ENCODE measurements at regions not wholly inside any gene's neighbourhood (a gene's known extent, or its start where the extent isn't known, plus 50 kb on each side); places are given as distances from the start of the nearest gene placed in this dataset.

DNA sequence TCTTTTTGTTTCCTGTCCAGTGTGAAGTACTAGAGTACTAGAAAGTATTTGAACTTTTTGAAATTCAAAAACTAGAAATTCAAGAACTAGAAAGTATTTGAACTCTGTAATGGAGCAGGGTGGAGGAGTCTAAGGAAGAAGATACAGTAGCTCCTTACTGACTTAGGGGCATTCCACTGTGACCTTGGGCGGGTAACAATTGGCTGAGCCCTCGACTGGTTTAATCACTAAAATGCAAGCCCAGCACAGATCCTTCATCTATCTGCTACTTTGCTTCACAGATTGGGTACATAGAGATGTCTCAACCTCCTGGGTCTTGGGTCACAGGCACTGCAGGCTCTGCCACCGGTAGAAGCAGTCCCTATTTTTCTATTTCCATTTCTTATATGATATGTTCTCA is 462.1 kb upstream of the AGTR1 start:
- TF ChIP-seq, protein P1, sequence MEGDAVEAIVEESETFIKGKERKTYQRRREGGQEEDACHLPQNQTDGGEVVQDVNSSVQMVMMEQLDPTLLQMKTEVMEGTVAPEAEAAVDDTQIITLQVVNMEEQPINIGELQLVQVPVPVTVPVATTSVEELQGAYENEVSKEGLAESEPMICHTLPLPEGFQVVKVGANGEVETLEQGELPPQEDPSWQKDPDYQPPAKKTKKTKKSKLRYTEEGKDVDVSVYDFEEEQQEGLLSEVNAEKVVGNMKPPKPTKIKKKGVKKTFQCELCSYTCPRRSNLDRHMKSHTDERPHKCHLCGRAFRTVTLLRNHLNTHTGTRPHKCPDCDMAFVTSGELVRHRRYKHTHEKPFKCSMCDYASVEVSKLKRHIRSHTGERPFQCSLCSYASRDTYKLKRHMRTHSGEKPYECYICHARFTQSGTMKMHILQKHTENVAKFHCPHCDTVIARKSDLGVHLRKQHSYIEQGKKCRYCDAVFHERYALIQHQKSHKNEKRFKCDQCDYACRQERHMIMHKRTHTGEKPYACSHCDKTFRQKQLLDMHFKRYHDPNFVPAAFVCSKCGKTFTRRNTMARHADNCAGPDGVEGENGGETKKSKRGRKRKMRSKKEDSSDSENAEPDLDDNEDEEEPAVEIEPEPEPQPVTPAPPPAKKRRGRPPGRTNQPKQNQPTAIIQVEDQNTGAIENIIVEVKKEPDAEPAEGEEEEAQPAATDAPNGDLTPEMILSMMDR (IDR thresholded peaks at IDR 0.05; ENCODE audit: insufficient read depth, low read depth, low read length), result no peak
- TF ChIP-seq EZH2 (IDR thresholded peaks at IDR 0.05; ENCODE audit: insufficient read depth, low read length), result no peak
